ENCODE measurements at regions not wholly inside any gene's neighbourhood (a gene's known extent, or its start where the extent isn't known, plus 50 kb on each side); places are given as distances from the start of the nearest gene placed in this dataset.

DNA sequence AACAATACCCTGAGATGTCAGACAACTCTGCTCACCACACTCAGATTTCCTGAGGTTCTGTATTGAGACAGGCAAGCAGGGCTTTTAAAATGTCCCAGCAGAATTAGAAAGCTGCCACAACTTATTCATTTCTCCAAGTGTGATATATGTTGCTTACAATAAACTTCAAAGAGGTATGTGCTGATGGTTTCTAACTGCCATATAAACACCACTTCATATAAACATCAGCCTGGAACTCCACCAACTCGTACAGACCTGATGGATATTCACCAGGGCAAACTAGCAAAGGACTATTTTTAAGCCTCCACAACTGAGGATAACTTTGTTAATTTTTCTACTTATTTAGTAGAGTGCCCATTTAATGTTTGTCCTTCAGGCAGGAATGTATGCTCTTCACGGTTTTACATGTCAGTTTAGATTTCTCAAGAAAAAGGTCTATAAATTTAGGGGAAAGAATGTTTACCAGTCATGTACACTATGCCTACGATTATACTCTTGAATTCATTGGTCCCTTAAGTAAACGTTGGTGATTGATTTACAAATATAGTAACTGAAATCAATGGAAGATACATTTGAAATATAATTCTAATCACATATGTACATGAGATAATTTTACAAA lies 109.6 kb upstream of the ABI3BP start (continued):
- TF ChIP-seq, protein P1, sequence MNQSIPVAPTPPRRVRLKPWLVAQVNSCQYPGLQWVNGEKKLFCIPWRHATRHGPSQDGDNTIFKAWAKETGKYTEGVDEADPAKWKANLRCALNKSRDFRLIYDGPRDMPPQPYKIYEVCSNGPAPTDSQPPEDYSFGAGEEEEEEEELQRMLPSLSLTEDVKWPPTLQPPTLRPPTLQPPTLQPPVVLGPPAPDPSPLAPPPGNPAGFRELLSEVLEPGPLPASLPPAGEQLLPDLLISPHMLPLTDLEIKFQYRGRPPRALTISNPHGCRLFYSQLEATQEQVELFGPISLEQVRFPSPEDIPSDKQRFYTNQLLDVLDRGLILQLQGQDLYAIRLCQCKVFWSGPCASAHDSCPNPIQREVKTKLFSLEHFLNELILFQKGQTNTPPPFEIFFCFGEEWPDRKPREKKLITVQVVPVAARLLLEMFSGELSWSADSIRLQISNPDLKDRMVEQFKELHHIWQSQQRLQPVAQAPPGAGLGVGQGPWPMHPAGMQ (IDR thresholded peaks at IDR 0.05; ENCODE audit: borderline replicate concordance), result no peak
- TF ChIP-seq SKIL (IDR thresholded peaks at IDR 0.05; ENCODE audit: low read depth, poor library complexity, severe bottlenecking) (no peak), GABPA (IDR thresholded peaks at IDR 0.05; ENCODE audit: low read depth) (no peak), ZNF384 (IDR thresholded peaks at IDR 0.05; ENCODE audit: borderline replicate concordance, low read depth, low read length) (no peak), BRCA1 (IDR thresholded peaks at IDR 0.05; ENCODE audit: low read depth, low read length) (no peak)

DNA sequence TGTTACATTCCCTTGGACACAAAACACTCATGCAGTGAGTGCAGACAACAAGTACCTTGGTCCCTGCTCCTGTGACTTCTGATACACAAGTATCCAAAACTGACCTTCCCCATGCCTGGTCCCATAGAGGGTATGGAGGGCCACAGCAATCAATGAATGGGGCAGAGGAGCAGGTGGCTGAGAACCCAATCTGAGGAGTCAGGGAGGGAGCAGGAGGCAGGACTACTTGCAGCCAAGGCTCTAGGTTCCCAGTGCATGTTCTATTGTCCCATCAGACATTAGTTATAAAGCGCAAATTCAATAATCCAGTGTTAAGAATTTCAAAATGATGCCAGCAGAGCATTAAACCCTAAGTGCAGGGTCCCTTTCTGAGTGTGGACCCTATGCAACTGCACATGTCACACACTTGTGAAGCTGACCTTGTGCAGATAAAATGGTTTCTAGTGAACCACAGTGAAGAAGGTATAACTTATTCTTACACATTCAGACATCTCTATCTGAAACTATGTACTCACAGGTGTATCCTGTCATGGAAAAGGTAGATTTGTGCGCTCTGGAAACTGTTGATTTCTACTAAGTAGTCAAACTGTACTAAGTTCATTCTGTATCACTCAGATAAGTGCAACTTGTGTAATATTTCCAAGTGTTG lies 107.3 kb upstream of the ABI3BP start:
- no peak overlapping the region for H2AFZ ChIP-seq (ENCODE audit: control insufficient read depth, low read depth, low read length)
- no peak overlapping the region for H3K9ac ChIP-seq (ENCODE audit: control insufficient read depth, insufficient read depth, low read length)
- H3K4me3 ChIP-seq, result no peak overlapping the region
- BruUV-seq (replicated peaks), result no TSS peak
- no peak overlapping the region for H3K4me2 ChIP-seq (ENCODE audit: control insufficient read depth, insufficient read depth)
- no peaks in the 10 kb centered on the region for H4K20me1 ChIP-seq (ENCODE audit: control insufficient read depth, insufficient read depth)
- no peak for ATAC-seq
- H3K4me1 ChIP-seq (ENCODE audit: control insufficient read depth, insufficient read depth, low read length), result no peaks in the 10 kb centered on the region
- FAIRE-seq, result no peak
- SMC1A ChIA-PET (ENCODE audit: uncharacterized antibody, unreplicated experiment), result no interaction called here
- RAD21 ChIA-PET (ENCODE audit: unreplicated experiment), result no interaction called here
- DNase-seq (ENCODE audit: low read depth, low spot score), result no peak
- intact Hi-C loops (cut with micrococcal nuclease; ENCODE audit: unreplicated experiment) (no loop called here), in situ Hi-C loops (cut with MboI) (no loop called here)
- no peaks in the 10 kb centered on the region for H3K9me3 ChIP-seq (replicated peaks; ENCODE audit: control insufficient read depth, insufficient read depth, low read length)
- TF ChIP-seq TBL1XR1 (IDR thresholded peaks at IDR 0.05; ENCODE audit: low read depth, low read length) (no peak), USF1 (IDR thresholded peaks at IDR 0.05; ENCODE audit: borderline replicate concordance, extremely low read length, insufficient read depth, low read depth, low read length) (no peak), TCF12 (IDR thresholded peaks at IDR 0.05; ENCODE audit: low read depth, low read length) (no peak), IRF4 (IDR thresholded peaks at IDR 0.05; ENCODE audit: low read depth, low read length) (no peak), SUZ12 (IDR thresholded peaks at IDR 0.05; ENCODE audit: unreplicated experiment) (no peak), CBX5 (IDR thresholded peaks at IDR 0.05; ENCODE audit: low read depth) (no peak), IKZF2 (IDR thresholded peaks at IDR 0.05) (no peak), SPI1 (IDR thresholded peaks at IDR 0.05; ENCODE audit: borderline replicate concordance, insufficient read depth, low read depth, low read length) (no peak), CHD2 (IDR thresholded peaks at IDR 0.05; ENCODE audit: borderline replicate concordance, low read depth, low read length) (no peak), SREBF1 (IDR thresholded peaks at IDR 0.05; ENCODE audit: low read length) (no peak), FOS (IDR thresholded peaks at IDR 0.05; ENCODE audit: borderline replicate concordance, extremely low read depth, insufficient read length) (no peak), ZNF24 (IDR thresholded peaks at IDR 0.05) (no peak), SIX5 (IDR thresholded peaks at IDR 0.05; ENCODE audit: low read depth, low read length, severe bottlenecking) (no peak)
- no peaks in the 10 kb centered on the region for H3K36me3 ChIP-seq (ENCODE audit: control insufficient read depth in 2 of 2, insufficient read depth in 2 of 2, low read length in 1 of 2)
- POLR2A ChIA-PET, result no interaction called here
- no peaks in the 10 kb centered on the region for H3K27me3 ChIP-seq (replicated peaks in 1 of 2; ENCODE audit: control insufficient read depth in 2 of 2, insufficient read depth in 2 of 2, low read length in 1 of 2)
- H3K79me2 ChIP-seq (ENCODE audit: control insufficient read depth, insufficient read depth, low read length), result no peaks in the 10 kb centered on the region
- H3K27ac ChIP-seq (ENCODE audit: control insufficient read depth, insufficient read depth), result no peak overlapping the region
- CTCF ChIA-PET, result no interaction called here
- WGBS (ENCODE audit: insufficient coverage, insufficient replicate concordance, low lambda C conversion rate, missing lambda C conversion rate), result 17% methylated on average over 2 of the region's 2 CpGs

Measured in GM12878 (cell line).